Memory B cell (primary cell): ENCODE measurements at regions not wholly inside any gene's neighbourhood (a gene's known extent, or its start where the extent isn't known, plus 50 kb on each side); places are given as distances from the start of the nearest gene placed in this dataset.
"Not testable (repeated sequence)": the region's sequence is repeated elsewhere in the genome, so short reads cannot be mapped to it uniquely, and the experiment has no call there.

Experiments used
- ATAC-seq: fragments of 150-1000 bp; cut with Tn5 transposase; 2 replicates; pipeline ENCODE4 v1.10.0; 2021; ENCODE audit warnings: low read depth, mild to moderate bottlenecking, moderate library complexity
- DNase-seq, 2 donors: peaks; one replicate each; pipeline ENCODE4 v3.0.0; 2022; ENCODE audit warnings: low spot score in 2 of 2
- H3K27ac Mint-ChIP-seq: one replicate; pipeline ENCODE4 v1.8.0; 2022; ENCODE audit warnings: mild to moderate bottlenecking, moderate library complexity, mixed read lengths
- H3K27me3 Mint-ChIP-seq: one replicate; pipeline ENCODE4 v1.8.0; 2022; ENCODE audit warnings: mixed read lengths
- H3K36me3 Mint-ChIP-seq: one replicate; pipeline ENCODE4 v1.8.0; 2022; ENCODE audit warnings: mild to moderate bottlenecking, mixed read lengths
- H3K4me1 Mint-ChIP-seq: one replicate; pipeline ENCODE4 v1.8.0; 2022; ENCODE audit warnings: mixed read lengths
- H3K4me3 Mint-ChIP-seq: one replicate; pipeline ENCODE4 v1.8.0; 2022; ENCODE audit warnings: mild to moderate bottlenecking, moderate library complexity, mixed read lengths
- H3K9me3 Mint-ChIP-seq: one replicate; pipeline ENCODE4 v1.8.0; 2022; ENCODE audit warnings: mixed read lengths

GRCh38 chr9:78409928-78410510 is 113.1 kb downstream of the PSAT1 start:
- not testable (repeated sequence) for H3K4me3 Mint-ChIP-seq, H3K27me3 Mint-ChIP-seq, DNase-seq, ATAC-seq, H3K4me1 Mint-ChIP-seq, H3K9me3 Mint-ChIP-seq, H3K27ac Mint-ChIP-seq, H3K36me3 Mint-ChIP-seq

GRCh38 chr9:78422309-78422708 is 125.4 kb downstream of the PSAT1 start:
- no peak for DNase-seq
- H3K4me3 Mint-ChIP-seq, result no peak overlapping the region
- ATAC-seq, result no peak
- no peaks in the 10 kb centered on the region for H3K36me3 Mint-ChIP-seq
- no peaks in the 10 kb centered on the region for H3K27me3 Mint-ChIP-seq
- H3K9me3 Mint-ChIP-seq, result peaks cover 2% of the 10 kb centered on the region
- no peak overlapping the region for H3K27ac Mint-ChIP-seq
- H3K4me1 Mint-ChIP-seq, result no peaks in the 10 kb centered on the region

- DNase-seq (no peak), ATAC-seq (no peak)
- H3K36me3 Mint-ChIP-seq, result peaks cover 2% of the 10 kb centered on the region
- H3K4me1 Mint-ChIP-seq, result no peaks in the 10 kb centered on the region
- peaks cover 3% of the 10 kb centered on the region for H3K9me3 Mint-ChIP-seq
- no peak overlapping the region for H3K4me3 Mint-ChIP-seq
- H3K27me3 Mint-ChIP-seq, result peaks cover 2% of the 10 kb centered on the region
- no peak overlapping the region for H3K27ac Mint-ChIP-seq
Measured at GRCh38 chr9:78424299-78424698, 127.4 kb downstream of the PSAT1 start.

- Mint-ChIP-seq H3K4me1 (no peaks in the 10 kb centered on the region), H3K27me3 (peaks cover 4% of the 10 kb centered on the region), H3K9me3 (peaks cover 8% of the 10 kb centered on the region), H3K27ac (no peak overlapping the region), H3K4me3 (no peak overlapping the region), H3K36me3 (peaks cover 2% of the 10 kb centered on the region)
- no peak for DNase-seq
- ATAC-seq, result no peak
Measured at GRCh38 chr9:78428640-78429039, 131.7 kb downstream of the PSAT1 start.

GRCh38 chr9:78430387-78430786 is 133.5 kb downstream of the PSAT1 start:
- Mint-ChIP-seq H3K27ac (no peak overlapping the region), H3K36me3 (peaks cover 2% of the 10 kb centered on the region), H3K4me1 (no peaks in the 10 kb centered on the region), H3K4me3 (no peak overlapping the region), H3K27me3 (peaks cover 4% of the 10 kb centered on the region), H3K9me3 (peaks cover 8% of the 10 kb centered on the region)
- no peak for ATAC-seq
- no peak for DNase-seq

- not testable (repeated sequence) for H3K4me3 Mint-ChIP-seq, H3K9me3 Mint-ChIP-seq
Measured at GRCh38 chr9:78431039-78431438, 134.1 kb downstream of the PSAT1 start.

GRCh38 chr9:78436873-78437272 is 139.9 kb downstream of the PSAT1 start:
- no peaks in the 10 kb centered on the region for H3K4me1 Mint-ChIP-seq
- ATAC-seq, result no peak
- no peaks in the 10 kb centered on the region for H3K36me3 Mint-ChIP-seq
- H3K4me3 Mint-ChIP-seq, result no peak overlapping the region
- peaks cover under 1% of the 10 kb centered on the region for H3K9me3 Mint-ChIP-seq
- DNase-seq, result no peak
- no peak overlapping the region for H3K27ac Mint-ChIP-seq
- H3K27me3 Mint-ChIP-seq, result peaks cover 4% of the 10 kb centered on the region

More at GRCh38 chr9:78431039-78431438, 134.1 kb downstream of the PSAT1 start:
- not testable (repeated sequence) for H3K27ac Mint-ChIP-seq, H3K4me1 Mint-ChIP-seq, DNase-seq, H3K27me3 Mint-ChIP-seq, ATAC-seq, H3K36me3 Mint-ChIP-seq

GRCh38 chr9:78437296-78437695 is 140.4 kb downstream of the PSAT1 start:
- H3K4me3 Mint-ChIP-seq, result no peak overlapping the region
- ATAC-seq (no peak), DNase-seq (no peak)
- no peaks in the 10 kb centered on the region for H3K4me1 Mint-ChIP-seq
- no peaks in the 10 kb centered on the region for H3K36me3 Mint-ChIP-seq
- peaks cover 3% of the 10 kb centered on the region for H3K27me3 Mint-ChIP-seq
- H3K27ac Mint-ChIP-seq, result no peak overlapping the region
- no peaks in the 10 kb centered on the region for H3K9me3 Mint-ChIP-seq

- no peak overlapping the region for H3K27ac Mint-ChIP-seq
- H3K4me1 Mint-ChIP-seq, result no peaks in the 10 kb centered on the region
- DNase-seq, result no peak
- ATAC-seq, result no peak
- H3K36me3 Mint-ChIP-seq, result no peaks in the 10 kb centered on the region
- H3K9me3 Mint-ChIP-seq, result no peaks in the 10 kb centered on the region
- H3K4me3 Mint-ChIP-seq, result no peak overlapping the region
- peaks cover 3% of the 10 kb centered on the region for H3K27me3 Mint-ChIP-seq
Measured at GRCh38 chr9:78437806-78438205, 140.9 kb downstream of the PSAT1 start.

GRCh38 chr9:78438211-78438610 is 141.3 kb downstream of the PSAT1 start:
- Mint-ChIP-seq H3K9me3 (no peaks in the 10 kb centered on the region), H3K27me3 (peaks cover 3% of the 10 kb centered on the region), H3K27ac (no peak overlapping the region), H3K4me3 (no peak overlapping the region), H3K4me1 (no peaks in the 10 kb centered on the region), H3K36me3 (no peaks in the 10 kb centered on the region)
- DNase-seq (no peak), ATAC-seq (no peak)

GRCh38 chr9:78438780-78439179 is 141.9 kb downstream of the PSAT1 start:
- Mint-ChIP-seq H3K9me3 (no peaks in the 10 kb centered on the region), H3K36me3 (no peaks in the 10 kb centered on the region), H3K27me3 (peaks cover 3% of the 10 kb centered on the region), H3K27ac (no peak overlapping the region), H3K4me3 (no peak overlapping the region), H3K4me1 (no peaks in the 10 kb centered on the region)
- ATAC-seq (no peak), DNase-seq (no peak)

- DNase-seq (peak; percentile 60 to 68), ATAC-seq (peak; percentile 41)
- no peaks in the 10 kb centered on the region for H3K36me3 Mint-ChIP-seq
- no peak overlapping the region for H3K4me3 Mint-ChIP-seq
- no peak overlapping the region for H3K27ac Mint-ChIP-seq
- H3K4me1 Mint-ChIP-seq, result no peaks in the 10 kb centered on the region
- H3K9me3 Mint-ChIP-seq, result no peaks in the 10 kb centered on the region
- peaks cover 3% of the 10 kb centered on the region for H3K27me3 Mint-ChIP-seq
Measured at GRCh38 chr9:78439190-78439865, 142.4 kb downstream of the PSAT1 start.

GRCh38 chr9:78439866-78440830 is 143.2 kb downstream of the PSAT1 start:
- Mint-ChIP-seq H3K36me3 (no peaks in the 10 kb centered on the region), H3K27me3 (peaks cover 3% of the 10 kb centered on the region), H3K4me3 (no peak overlapping the region), H3K27ac (no peak overlapping the region), H3K4me1 (no peaks in the 10 kb centered on the region), H3K9me3 (no peaks in the 10 kb centered on the region)
- no peak for ATAC-seq
- DNase-seq, result no peak

GRCh38 chr9:78441396-78441795 is 144.5 kb downstream of the PSAT1 start:
- Mint-ChIP-seq H3K36me3 (no peaks in the 10 kb centered on the region), H3K9me3 (no peaks in the 10 kb centered on the region), H3K4me1 (no peaks in the 10 kb centered on the region), H3K27me3 (peaks cover under 1% of the 10 kb centered on the region), H3K4me3 (no peak overlapping the region), H3K27ac (no peak overlapping the region)
- no peak for ATAC-seq
- no peak for DNase-seq
